ENCODE measurements at regions not wholly inside any gene's neighbourhood (a gene's known extent, or its start where the extent isn't known, plus 50 kb on each side); places are given as distances from the start of the nearest gene placed in this dataset.

DNA sequence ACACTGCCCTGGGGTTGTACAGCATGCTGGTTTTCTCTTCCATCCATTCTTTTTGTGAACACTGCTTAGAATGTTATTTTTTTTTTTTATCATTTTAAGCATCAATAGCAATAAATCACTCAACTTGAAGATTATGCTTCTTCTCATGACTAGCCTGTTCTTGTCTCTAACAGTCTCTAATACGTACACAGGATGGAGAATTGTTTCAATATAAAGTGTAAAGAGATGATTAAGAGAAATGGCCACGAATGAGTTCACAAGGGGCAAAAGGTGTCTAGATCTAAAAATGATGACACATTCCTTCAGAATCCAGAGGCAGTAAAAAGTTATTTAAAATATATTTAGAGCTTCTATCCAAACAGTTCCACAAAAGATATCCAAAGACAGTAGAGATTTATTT lies 390.2 kb downstream of the HDGFL1 start:
- TF ChIP-seq, protein P1, sequence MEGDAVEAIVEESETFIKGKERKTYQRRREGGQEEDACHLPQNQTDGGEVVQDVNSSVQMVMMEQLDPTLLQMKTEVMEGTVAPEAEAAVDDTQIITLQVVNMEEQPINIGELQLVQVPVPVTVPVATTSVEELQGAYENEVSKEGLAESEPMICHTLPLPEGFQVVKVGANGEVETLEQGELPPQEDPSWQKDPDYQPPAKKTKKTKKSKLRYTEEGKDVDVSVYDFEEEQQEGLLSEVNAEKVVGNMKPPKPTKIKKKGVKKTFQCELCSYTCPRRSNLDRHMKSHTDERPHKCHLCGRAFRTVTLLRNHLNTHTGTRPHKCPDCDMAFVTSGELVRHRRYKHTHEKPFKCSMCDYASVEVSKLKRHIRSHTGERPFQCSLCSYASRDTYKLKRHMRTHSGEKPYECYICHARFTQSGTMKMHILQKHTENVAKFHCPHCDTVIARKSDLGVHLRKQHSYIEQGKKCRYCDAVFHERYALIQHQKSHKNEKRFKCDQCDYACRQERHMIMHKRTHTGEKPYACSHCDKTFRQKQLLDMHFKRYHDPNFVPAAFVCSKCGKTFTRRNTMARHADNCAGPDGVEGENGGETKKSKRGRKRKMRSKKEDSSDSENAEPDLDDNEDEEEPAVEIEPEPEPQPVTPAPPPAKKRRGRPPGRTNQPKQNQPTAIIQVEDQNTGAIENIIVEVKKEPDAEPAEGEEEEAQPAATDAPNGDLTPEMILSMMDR (IDR thresholded peaks at IDR 0.05) = no peak
- TF ChIP-seq EZH2phosphoT487 (IDR thresholded peaks at IDR 0.05) = no peak

All from neural progenitor cell (in vitro differentiated cells).